HG03439 (cell line): ENCODE measurements at regions not wholly inside any gene's neighbourhood (a gene's known extent, or its start where the extent isn't known, plus 50 kb on each side); places are given as distances from the start of the nearest gene placed in this dataset.
"Not testable (repeated sequence)": the region's sequence is repeated elsewhere in the genome, so short reads cannot be mapped to it uniquely, and the experiment has no call there.

Experiments
- ATAC-seq: cut with Tn5 transposase; IDR thresholded peaks from one replicate; pipeline ENCODE4 v1.9.1; 2021; ENCODE audit warnings: mild to moderate bottlenecking, moderate library complexity; ENCODE audit not compliant: unreplicated experiment

DNA sequence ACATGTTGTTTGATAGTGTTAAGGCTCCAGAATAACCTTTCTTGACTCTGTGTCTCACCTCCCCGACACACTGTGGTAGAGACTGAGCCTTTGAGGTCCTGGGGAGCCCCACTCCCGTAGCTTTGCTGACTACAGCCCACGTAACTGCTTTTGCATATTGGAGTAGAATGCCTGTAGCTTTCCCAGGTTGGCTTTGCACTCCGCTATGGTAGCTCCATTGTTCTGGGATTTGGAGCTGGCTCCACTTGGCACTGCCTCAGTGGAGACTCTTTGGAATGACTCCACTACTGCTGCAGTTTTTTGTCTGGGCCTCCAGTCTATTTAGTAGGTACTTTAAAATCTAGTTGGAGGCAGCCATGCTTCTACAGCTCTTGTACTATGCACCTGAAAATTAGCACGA lies 56.2 kb upstream of the ANXA1 start:
- no peak for ATAC-seq

DNA sequence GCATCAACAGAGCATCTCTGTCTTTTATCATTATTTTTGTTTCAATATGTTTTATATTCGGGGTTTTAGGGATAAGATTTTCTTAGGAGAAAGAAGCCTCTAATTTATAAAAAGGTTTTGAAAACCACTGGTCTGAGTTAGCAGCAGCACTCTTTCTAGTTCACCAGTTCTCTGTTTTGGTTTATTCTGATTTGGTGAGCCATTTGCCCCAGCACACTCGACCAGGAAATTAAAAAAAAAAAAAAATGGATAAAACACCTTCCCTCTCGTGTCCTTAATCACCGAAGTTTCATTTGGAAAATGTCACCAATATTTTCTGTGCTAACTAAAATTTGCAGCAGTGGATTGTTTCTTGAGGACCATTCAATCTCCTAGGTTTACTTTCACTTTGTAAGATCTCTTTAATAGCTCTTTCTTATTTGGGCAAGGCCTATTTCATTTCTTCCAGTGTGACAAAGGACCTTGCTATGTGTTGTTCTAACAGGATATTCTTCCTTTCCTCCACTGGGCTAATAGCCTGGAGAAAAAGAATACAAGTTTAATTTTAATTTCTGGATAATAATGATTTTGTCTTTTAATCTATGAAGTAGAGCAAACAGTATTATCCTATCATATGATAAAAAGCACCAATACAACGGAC lies 57.8 kb upstream of the ANXA1 start:
- ATAC-seq = no peak

DNA sequence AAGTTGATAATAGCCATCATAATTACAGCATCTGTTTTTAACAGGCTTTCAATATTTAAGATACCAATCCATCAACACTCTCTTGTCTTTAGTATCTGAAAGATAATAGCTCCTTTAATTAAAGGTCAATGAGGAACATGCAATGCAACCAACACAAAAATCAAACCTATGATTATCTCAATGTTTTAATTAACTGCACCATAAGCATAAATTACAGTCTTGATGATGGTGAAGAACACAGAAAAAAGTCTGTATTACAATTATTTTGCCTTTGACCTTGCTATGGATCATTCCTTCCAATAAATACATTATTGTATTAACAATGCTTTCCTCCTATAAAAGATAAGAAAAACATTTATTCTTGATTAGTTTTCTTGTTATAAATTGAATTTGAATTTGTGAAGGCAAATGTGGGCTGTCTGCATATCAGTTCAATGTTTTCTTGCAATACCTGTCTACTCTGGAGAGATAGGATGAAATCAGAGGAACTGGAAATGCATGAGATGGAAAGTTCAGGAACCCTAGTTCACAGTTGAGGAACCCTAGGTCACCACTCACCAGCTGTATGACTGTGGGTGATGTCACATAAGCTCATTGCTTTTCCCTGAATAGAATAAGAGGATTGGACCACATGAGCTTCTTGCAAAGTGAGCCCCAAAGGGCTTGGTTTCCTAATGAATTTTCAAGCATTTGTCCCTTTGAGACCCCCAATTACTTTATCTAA lies 58.5 kb upstream of the ANXA1 start:
- no peak for ATAC-seq

DNA sequence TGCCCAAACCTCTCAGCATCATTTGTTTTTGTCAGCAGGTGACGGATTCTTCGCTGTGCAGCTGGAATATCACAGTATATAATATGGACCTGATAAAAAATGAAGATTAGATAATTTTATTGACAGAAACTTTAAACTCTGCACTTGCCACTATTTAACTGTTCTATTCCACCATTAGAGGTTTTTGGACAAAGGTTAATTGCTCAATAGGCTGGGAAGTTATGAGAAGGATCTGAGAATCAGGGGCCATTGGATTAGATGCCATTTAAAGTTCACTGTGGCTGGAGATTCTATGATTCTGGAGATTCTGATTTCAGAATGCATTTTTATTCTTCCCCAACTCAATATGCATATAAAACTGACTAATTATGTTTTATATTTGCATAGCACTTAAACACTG lies 59.8 kb upstream of the ANXA1 start:
- no peak for ATAC-seq

DNA sequence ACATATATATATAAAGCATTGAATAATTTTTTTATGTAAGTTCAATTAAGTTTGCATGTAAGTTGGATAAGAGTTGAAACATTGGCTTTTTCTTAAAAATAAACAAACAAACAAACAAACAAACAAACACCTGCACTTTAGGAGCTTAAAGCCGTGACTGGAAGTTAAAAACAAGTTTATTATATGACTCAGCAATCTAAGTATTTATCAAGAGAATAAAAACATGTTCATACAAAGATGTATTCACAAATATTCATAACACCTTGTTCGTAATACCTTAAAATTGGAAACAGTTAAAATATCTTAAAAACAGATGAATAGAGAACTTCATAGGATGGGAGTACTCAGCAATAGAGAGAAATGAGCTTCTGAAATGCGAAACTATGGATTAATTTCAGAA lies 61.5 kb upstream of the ANXA1 start:
- no peak for ATAC-seq

DNA sequence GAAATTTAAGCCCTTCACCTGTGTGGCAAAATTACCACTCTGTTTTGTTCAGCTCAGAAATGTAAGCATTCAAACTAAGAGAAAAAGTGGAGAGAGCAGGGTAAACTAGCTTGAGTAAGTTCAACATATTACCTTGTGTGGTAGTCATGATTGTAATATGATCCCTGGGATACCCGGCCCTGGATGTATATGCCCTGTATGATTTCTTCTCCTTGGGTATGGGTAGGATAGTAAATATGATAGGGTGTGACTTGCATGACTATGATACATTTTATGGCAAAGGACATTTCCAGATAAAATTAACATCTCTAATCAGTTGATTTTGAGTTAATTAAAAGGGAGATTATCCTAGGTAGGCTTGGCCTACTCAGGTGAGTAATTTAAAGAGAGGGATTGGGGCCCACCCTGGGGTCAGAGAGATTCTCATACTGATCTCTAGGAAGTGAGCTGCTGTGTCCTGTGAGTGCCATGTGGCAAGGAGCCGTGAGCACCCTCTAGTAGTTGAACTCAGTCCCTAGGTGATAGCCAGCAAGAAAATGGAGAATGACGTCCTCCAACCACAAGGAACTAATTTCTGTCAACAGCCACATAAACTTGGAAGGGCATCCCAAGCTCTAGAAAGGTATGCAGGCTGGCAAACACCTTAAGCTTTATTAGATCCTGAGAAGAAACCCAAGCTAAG lies 62.2 kb upstream of the ANXA1 start:
- no peak for ATAC-seq

DNA sequence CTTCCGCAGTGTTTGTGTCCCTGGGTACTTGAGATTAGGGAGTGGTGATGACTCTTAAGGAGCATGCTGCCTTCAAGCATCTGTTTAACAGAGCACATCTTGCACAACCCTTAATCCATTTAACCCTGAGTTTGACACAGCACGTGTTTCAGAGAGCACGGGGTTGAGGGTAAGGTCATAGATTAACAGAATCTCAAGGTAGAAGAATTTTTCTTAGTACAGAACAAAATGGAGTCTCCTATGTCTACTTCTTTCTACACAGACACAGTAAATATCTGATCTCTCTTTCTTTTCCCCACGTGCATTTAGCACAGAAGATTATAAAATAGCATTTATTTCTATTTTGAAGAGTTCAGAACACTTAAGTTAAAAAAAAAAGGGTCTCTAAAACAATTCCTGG lies 63.8 kb upstream of the ANXA1 start:
- ATAC-seq = not testable (repeated sequence)

DNA sequence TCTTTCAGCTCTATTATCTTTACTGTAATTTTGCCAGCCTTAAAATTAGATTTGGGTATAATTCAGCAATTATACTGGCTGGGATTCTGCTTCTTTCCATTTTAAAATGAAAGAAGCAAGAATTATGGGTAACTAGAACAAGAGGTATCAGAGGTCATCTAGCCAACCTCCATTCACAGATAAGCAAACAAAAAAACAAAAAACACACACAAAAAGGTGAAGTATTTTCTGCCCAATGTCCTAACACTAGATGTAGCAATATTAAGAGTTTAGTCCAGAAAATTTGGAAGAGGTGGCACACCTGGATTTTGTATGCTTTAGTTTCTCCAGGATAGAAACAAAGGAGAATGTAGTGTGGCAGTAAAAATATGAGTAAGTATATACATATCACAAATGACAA lies 68.1 kb upstream of the ANXA1 start:
- no peak for ATAC-seq

DNA sequence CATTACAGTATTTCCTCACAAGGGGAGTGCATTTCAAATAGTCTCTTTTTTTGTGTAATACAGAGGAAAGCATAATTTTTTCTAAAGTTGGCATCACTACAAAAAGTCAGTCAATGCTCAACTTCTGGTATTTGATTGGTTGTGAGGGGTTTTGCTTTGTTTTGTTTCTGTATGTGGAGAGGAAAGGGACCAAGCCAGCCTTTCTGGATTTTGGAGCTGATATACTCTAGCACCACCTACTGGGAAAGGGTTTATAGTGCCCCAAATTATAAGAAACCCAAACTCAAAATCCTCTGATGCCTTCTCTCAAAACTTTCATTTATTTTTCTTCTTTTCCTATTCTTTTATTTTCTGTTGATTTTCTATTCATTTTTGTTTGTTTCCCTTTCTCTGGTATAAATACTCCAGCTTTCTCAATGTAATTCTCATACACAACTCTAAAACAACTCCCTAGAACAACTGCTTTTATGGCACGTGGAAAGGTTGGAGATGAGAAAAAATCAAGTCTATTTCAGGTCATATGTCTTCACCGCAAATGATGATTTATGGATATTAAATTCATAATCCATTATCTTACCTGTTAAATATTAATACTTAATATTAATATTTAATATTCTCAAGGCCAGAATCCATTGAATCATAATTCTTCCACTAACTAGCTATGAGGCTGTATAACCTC lies 69.5 kb upstream of the ANXA1 start:
- ATAC-seq = no peak

DNA sequence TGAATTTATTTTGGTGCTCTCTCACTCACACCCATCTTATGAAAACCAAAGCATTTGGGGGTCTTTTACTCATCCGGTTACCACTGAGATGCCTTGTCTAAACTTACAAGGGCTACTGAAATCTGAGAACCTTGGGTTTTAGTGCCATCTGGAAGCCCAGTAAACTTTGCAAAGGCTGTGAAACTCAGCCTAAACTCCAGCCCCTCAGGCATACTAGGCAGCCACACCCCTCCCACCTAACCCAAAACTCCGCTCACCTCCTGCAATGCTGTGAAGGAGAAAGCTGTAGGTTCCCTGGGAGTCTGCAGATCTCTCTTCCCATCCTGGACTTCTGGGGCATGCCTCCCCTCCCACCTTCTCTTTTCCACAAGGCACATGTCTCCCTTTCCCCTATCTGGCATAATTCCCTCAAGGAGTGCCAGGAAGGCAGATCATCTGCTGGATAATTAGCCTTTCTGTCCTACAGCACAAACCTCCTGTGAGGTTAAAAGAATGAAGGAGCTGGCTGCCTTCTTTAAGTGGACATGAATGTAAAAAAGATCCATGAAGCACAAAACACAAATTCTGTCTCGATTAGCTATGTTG lies 71.5 kb upstream of the ANXA1 start:
- ATAC-seq = no peak

DNA sequence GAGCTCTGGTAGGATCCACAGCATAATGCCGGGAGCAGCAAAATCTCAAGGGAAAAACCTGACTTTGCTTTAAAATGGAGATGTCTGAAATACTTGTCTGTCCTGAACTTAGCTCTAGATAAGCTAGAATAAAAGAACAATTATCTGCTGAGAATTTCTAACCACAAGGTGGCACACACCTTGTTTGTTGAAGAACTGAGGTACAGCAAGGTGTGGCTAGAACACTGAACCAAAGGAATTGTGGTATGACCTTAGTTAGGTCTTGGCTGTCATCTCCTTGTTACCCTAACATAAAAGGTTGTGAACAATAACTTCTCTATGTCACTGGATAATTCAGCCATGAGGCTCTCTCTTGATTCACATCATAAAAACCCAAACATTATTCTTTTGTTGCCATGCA lies 72.3 kb upstream of the ANXA1 start:
- no peak for ATAC-seq

DNA sequence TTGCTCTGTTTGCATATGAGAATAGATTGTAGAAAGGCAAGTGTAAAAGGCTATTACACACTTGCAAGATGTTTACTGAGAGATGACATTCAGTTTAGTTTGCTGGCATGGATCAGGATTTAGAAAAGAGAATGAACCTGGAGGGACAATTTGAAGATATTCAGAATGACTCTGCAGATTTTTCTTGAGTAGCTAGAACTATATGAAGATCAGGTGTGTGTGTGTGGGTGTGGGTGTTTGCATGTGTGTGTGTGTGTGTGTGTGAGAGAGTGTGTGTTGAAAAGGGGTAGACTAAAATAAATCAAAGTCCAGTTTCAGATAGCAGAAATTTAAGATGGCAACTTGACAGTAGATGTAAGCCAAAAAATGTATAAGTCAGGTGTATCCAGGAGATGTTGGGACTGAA lies 74.0 kb upstream of the ANXA1 start:
- ATAC-seq = no peak

DNA sequence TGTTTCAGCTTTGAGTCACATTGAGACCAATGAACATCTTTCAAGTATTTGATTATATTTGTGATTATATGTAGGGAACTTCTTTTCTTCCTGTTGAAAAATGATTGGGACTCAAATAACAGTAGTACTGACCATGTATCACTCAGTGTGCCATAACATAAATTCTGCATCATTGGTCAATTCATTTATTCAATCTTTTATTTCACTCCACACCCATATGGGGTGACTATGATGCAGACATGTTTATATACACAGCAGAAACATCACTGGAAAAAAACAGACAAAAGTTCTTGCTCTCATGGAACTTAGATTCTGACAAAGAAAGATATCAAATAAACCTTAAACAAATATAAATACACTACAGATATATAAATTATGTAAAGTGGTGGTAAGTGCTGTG lies 74.7 kb upstream of the ANXA1 start:
- no peak for ATAC-seq

DNA sequence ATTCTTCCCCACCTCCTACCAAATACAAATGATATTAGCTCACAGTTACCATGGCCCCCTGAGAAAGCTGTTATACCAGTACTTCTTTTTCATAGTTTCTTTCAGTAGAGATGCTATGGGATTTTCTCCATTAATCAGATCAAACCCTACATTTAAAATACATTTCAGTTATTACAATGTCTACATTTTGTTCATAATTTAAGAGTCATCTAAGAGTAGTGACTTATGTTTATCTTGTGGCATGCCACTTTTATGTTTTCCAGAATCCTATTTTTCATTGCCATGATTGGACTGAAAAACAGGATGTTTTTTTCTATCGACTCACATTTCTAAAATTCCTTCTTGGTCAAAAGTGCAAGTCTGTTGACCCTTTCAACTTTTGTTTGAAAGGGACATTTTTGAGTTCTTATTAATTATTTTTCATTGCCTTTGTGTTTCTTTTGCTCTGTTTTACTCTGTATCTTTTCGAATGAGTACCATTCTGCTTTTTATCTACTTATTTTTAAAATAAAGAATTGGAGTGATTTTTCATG lies 77.4 kb upstream of the ANXA1 start:
- no peak for ATAC-seq

DNA sequence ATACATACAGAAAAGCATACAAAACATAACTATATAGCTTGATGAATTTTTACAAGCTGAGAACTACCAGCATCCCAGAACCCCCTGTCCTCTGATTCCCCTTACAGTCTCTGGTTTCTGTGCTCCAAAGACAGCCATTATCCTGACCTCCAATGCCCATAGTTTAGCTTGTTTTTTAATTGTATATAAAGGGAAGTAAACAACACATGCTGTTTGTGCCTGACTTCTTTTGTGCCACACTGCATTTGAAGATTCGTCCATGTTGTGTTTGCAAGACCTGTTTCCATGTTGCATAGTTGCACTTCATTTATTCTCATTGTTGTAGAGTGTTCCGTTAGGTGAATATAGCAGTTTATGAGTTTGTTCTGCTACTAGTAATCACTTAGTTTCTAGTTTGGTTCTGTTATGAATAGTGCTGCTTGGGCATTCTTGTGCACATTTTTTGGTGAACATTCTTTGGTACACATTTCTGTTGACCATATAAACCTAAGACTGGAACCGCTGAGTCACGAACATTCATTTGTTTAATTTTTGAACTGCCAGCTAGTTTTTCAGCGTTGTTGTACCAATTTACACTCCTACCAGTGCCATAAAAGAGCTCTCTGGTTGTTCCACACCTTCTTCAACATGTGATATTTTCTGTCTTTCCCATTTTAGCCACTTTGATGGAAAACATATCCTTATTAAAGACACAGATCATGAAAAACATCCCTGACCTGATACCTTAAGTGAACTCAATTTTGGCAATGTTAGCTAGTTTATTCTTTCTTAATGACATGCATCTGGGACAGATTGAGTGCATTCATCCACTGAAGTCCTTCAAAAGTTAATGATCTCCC lies 78.1 kb upstream of the ANXA1 start:
- no peak for ATAC-seq

DNA sequence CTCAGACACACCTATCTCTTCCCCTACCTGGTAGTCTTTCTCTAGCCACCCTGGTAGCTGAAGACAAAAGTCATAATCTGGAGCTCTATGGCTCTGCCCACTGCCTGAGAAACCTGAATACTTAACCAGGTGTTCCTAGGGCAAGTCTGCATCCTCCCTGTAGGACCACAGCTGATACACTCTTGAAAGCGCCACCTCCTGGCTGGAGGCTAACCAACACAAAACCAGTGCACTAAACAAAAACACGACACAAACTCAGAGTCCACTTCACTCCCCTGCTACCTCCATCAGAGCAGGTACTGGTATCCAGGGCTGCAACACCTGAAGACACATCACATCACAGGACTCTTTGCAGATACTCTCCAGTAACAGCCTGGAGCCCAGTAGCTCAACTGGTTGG lies 84.6 kb upstream of the ANXA1 start:
- ATAC-seq = no peak

DNA sequence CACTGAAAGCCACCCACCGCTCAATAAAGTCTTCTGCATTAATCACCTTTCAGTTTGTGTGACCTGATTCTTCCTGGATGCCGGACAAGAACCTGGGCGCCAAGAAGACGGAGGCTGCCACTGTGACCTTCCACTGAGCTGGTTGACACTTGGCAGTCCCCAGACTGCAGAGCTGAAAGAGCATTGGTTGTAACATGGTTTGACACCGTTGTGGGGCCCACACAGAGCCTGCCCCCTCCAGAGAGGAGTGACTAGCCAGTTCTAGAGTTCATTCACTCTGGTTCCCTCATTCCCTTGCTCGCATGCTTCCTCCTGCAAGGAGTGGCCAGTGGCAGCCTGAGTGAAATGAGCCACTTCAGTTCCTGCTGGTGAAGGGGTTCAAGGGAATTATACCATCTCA lies 86.2 kb upstream of the ANXA1 start:
- ATAC-seq = no peak

DNA sequence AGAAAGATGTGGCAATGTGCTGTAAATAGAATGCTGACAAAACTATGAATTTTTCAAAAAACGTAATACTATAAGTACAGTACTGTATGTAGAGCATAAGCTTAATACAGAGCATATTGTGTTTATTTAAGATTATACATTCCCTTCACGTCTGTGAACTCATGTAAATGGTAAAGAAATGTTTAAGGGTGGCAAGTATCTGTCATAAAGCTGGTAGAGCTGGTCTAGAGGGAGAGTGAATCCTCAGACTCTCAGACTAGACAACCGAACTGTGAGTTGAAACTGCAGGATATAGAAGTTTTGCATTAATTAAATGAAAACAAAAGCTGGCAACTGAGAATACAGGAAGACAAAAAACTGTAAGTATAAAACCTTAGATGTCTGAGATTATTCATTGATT lies 87.3 kb upstream of the ANXA1 start:
- no peak for ATAC-seq

DNA sequence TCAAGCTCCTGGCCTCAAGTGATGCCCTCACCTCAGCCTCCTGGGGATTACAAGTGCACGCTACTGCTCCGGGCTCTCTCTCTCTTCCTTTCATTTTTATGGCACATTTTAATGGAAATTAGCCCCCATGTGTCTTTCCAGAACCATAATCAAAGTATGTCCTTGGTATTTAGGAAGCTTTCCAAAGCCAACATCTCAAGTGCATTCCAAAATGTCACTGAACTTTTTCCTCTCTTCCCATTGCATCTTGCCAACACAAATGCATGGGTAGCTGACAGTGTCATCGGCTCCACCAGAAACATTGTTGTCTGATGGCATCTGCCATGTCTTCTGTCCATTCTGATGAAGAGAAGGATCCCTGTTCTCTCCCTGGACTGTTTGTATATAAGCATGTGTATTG lies 90.5 kb upstream of the ANXA1 start:
- no peak for ATAC-seq

DNA sequence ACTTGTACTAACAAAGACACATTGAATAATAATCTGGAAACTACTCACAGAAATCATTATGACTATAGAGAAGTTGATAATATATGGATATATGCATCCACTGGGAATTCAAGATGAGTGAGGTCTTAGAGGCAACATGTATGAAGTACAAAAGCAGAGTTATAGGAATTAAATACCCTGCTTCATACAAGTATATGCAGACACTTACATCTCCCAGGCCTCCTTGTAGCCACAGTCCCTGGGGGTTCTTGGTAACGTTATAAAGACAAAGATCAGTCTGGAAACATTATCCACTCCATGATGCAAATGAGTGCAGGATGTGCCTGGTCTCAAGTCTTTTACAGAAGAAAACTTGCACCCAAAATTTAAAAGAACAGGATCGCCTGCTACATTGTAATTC lies 92.4 kb upstream of the ANXA1 start:
- no peak for ATAC-seq
